ENCODE measurements at regions not wholly inside any gene's neighbourhood (a gene's known extent, or its start where the extent isn't known, plus 50 kb on each side); places are given as distances from the start of the nearest gene placed in this dataset.
"Not testable (repeated sequence)": the region's sequence is repeated elsewhere in the genome, so short reads cannot be mapped to it uniquely, and the experiment has no call there.

GRCh38 chrX:39425124-39425806 lies 624.0 kb downstream of the MID1IP1 start:
- ATAC-seq, result no peak
- H3K27me3 Mint-ChIP-seq, result no peaks in the 10 kb centered on the region
- no peak overlapping the region for H3K27ac Mint-ChIP-seq
- no peaks in the 10 kb centered on the region for H3K9me3 Mint-ChIP-seq
- H3K4me3 Mint-ChIP-seq, result no peak overlapping the region
- no peaks in the 10 kb centered on the region for H3K36me3 Mint-ChIP-seq
- no peaks in the 10 kb centered on the region for H3K4me1 Mint-ChIP-seq

GRCh38 chrX:39426101-39426500 lies 624.8 kb downstream of the MID1IP1 start:
- no peaks in the 10 kb centered on the region for H3K27me3 Mint-ChIP-seq
- H3K27ac Mint-ChIP-seq, result no peak overlapping the region
- H3K9me3 Mint-ChIP-seq, result no peaks in the 10 kb centered on the region
- no peaks in the 10 kb centered on the region for H3K36me3 Mint-ChIP-seq
- ATAC-seq, result no peak
- no peak overlapping the region for H3K4me3 Mint-ChIP-seq
- no peaks in the 10 kb centered on the region for H3K4me1 Mint-ChIP-seq

- Mint-ChIP-seq H3K4me1 (no peaks in the 10 kb centered on the region), H3K27ac (no peak overlapping the region), H3K27me3 (no peaks in the 10 kb centered on the region), H3K4me3 (no peak overlapping the region), H3K36me3 (no peaks in the 10 kb centered on the region), H3K9me3 (no peaks in the 10 kb centered on the region)
- ATAC-seq, result no peak
These were observed 626.2 kb downstream of the MID1IP1 start for GRCh38 chrX:39427492-39427891.

- Mint-ChIP-seq H3K9me3 (no peaks in the 10 kb centered on the region), H3K27me3 (no peaks in the 10 kb centered on the region), H3K4me1 (no peaks in the 10 kb centered on the region), H3K27ac (no peak overlapping the region), H3K36me3 (no peaks in the 10 kb centered on the region), H3K4me3 (no peak overlapping the region)
- no peak for ATAC-seq
These were observed 626.6 kb downstream of the MID1IP1 start for GRCh38 chrX:39427906-39428305.

GRCh38 chrX:39430551-39430950 lies 629.3 kb downstream of the MID1IP1 start:
- peaks cover 5% of the 10 kb centered on the region for H3K36me3 Mint-ChIP-seq
- ATAC-seq, result no peak
- H3K27me3 Mint-ChIP-seq, result no peaks in the 10 kb centered on the region
- H3K9me3 Mint-ChIP-seq, result peaks cover 4% of the 10 kb centered on the region
- H3K27ac Mint-ChIP-seq, result no peak overlapping the region
- no peak overlapping the region for H3K4me3 Mint-ChIP-seq
- no peaks in the 10 kb centered on the region for H3K4me1 Mint-ChIP-seq

GRCh38 chrX:39431893-39432292 lies 630.6 kb downstream of the MID1IP1 start:
- Mint-ChIP-seq H3K9me3 (peaks cover 7% of the 10 kb centered on the region), H3K36me3 (peaks cover 5% of the 10 kb centered on the region), H3K4me3 (no peak overlapping the region), H3K27me3 (no peaks in the 10 kb centered on the region), H3K27ac (no peak overlapping the region), H3K4me1 (peaks cover 6% of the 10 kb centered on the region)
- no peak for ATAC-seq

- not testable (repeated sequence) for H3K36me3 Mint-ChIP-seq, H3K27me3 Mint-ChIP-seq, H3K9me3 Mint-ChIP-seq, H3K4me3 Mint-ChIP-seq, H3K27ac Mint-ChIP-seq, ATAC-seq, H3K4me1 Mint-ChIP-seq
These were observed 633.4 kb downstream of the MID1IP1 start for GRCh38 chrX:39434671-39435070.

GRCh38 chrX:39436538-39436937 lies 635.3 kb downstream of the MID1IP1 start:
- not testable (repeated sequence) for ATAC-seq, H3K9me3 Mint-ChIP-seq, H3K27me3 Mint-ChIP-seq, H3K36me3 Mint-ChIP-seq, H3K4me3 Mint-ChIP-seq
- Mint-ChIP-seq H3K4me1 (peaks cover 22% of the 10 kb centered on the region), H3K27ac (peak overlapping the region; percentile 69)

GRCh38 chrX:39437670-39438441 lies 636.6 kb downstream of the MID1IP1 start:
- H3K36me3 Mint-ChIP-seq, result peaks cover 5% of the 10 kb centered on the region
- no peak overlapping the region for H3K4me3 Mint-ChIP-seq
- no peaks in the 10 kb centered on the region for H3K27me3 Mint-ChIP-seq
- peaks cover 7% of the 10 kb centered on the region for H3K9me3 Mint-ChIP-seq
- ATAC-seq, result no peak
- H3K27ac Mint-ChIP-seq, result no peak overlapping the region
- H3K4me1 Mint-ChIP-seq, result peaks cover 31% of the 10 kb centered on the region

- no peak overlapping the region for H3K27ac Mint-ChIP-seq
These were observed 637.6 kb downstream of the MID1IP1 start for GRCh38 chrX:39438603-39439602.

GRCh38 chrX:39439906-39440798 lies 638.9 kb downstream of the MID1IP1 start:
- no peaks in the 10 kb centered on the region for H3K27me3 Mint-ChIP-seq
- peak overlapping the region; percentile 60 for H3K4me3 Mint-ChIP-seq
- peaks cover 6% of the 10 kb centered on the region for H3K36me3 Mint-ChIP-seq
- ATAC-seq, result no peak
- peaks cover 6% of the 10 kb centered on the region for H3K9me3 Mint-ChIP-seq
- peak overlapping the region; percentile 93 for H3K27ac Mint-ChIP-seq
- H3K4me1 Mint-ChIP-seq, result peaks cover 35% of the 10 kb centered on the region

More at GRCh38 chrX:39438603-39439602, 637.6 kb downstream of the MID1IP1 start:
- Mint-ChIP-seq H3K9me3 (peaks cover 5% of the 10 kb centered on the region), H3K36me3 (peaks cover 3% of the 10 kb centered on the region), H3K4me1 (peaks cover 35% of the 10 kb centered on the region), H3K27me3 (no peaks in the 10 kb centered on the region), H3K4me3 (no peak overlapping the region)
- ATAC-seq, result no peak

- peak overlapping the region; percentile 93 for H3K27ac Mint-ChIP-seq
- H3K4me1 Mint-ChIP-seq, result peaks cover 35% of the 10 kb centered on the region
- peaks cover 6% of the 10 kb centered on the region for H3K9me3 Mint-ChIP-seq
- peaks cover 6% of the 10 kb centered on the region for H3K36me3 Mint-ChIP-seq
- no peak overlapping the region for H3K4me3 Mint-ChIP-seq
- H3K27me3 Mint-ChIP-seq, result no peaks in the 10 kb centered on the region
- no peak for ATAC-seq
These were observed 639.6 kb downstream of the MID1IP1 start for GRCh38 chrX:39440799-39441284.

- Mint-ChIP-seq H3K36me3 (peaks cover 6% of the 10 kb centered on the region), H3K4me3 (no peak overlapping the region), H3K9me3 (peaks cover 4% of the 10 kb centered on the region), H3K27me3 (no peaks in the 10 kb centered on the region), H3K27ac (peak overlapping the region; percentile 93), H3K4me1 (peaks cover 29% of the 10 kb centered on the region)
- no peak for ATAC-seq
These were observed 641.1 kb downstream of the MID1IP1 start for GRCh38 chrX:39442332-39442731.

GRCh38 chrX:39443240-39443639 lies 642.0 kb downstream of the MID1IP1 start:
- H3K36me3 Mint-ChIP-seq, result peaks cover 6% of the 10 kb centered on the region
- peaks cover 29% of the 10 kb centered on the region for H3K4me1 Mint-ChIP-seq
- peaks cover 4% of the 10 kb centered on the region for H3K9me3 Mint-ChIP-seq
- peak overlapping the region; percentile 93 for H3K27ac Mint-ChIP-seq
- no peak overlapping the region for H3K4me3 Mint-ChIP-seq
- H3K27me3 Mint-ChIP-seq, result no peaks in the 10 kb centered on the region
- no peak for ATAC-seq

Data from stimulated activated memory B cell treated with anti-CD40 and anti-IgM and Interleukin-4, amounts not matched to agents 10 μg/mL and 1 μg/mL and 100 μg/mL, for 72 hours (primary cell).